HL-60 (cell line): ENCODE measurements at regions not wholly inside any gene's neighbourhood (a gene's known extent, or its start where the extent isn't known, plus 50 kb on each side); places are given as distances from the start of the nearest gene placed in this dataset.

Experiments used
- CTCF ChIP-seq: IDR thresholded peaks from one replicate; pipeline ENCODE4 v1.5.1; 2011; ENCODE audit warnings: low read length, control low read depth, inconsistent platforms; ENCODE audit not compliant: insufficient read depth
- SPI1 ChIP-seq: IDR thresholded peaks from 2 replicates; pipeline ENCODE4 v1.6.1; 2012; ENCODE audit warnings: low read depth, mild to moderate bottlenecking, borderline replicate concordance

GRCh38 chr21:28770867-28771661, 221.6 kb downstream of the LTN1 start:
- no peak for TF ChIP-seq SPI1
- TF ChIP-seq CTCF = no peak
